ENCODE measurements at regions not wholly inside any gene's neighbourhood (a gene's known extent, or its start where the extent isn't known, plus 50 kb on each side); places are given as distances from the start of the nearest gene placed in this dataset.

DNA sequence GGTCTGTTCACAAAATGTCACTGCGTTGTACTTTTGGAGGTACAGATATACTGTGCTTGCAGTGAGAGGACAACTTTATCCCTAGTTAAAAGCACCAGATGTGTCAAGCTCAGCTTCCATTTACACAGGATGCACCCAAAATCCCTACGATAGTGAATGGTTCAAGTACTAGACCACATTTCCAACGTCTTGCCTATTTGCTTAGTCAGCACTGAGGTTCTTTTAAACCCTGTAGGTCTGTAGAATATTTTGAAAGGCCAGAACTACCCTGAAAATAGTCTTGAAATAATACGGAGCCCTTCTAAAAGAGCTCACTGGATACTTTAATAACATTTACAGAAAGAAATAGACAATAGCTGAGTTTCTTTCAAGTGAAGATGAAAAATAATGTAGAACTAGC is 466.1 kb downstream of the FUT8 start:
- DNase-seq: no peak

DNA sequence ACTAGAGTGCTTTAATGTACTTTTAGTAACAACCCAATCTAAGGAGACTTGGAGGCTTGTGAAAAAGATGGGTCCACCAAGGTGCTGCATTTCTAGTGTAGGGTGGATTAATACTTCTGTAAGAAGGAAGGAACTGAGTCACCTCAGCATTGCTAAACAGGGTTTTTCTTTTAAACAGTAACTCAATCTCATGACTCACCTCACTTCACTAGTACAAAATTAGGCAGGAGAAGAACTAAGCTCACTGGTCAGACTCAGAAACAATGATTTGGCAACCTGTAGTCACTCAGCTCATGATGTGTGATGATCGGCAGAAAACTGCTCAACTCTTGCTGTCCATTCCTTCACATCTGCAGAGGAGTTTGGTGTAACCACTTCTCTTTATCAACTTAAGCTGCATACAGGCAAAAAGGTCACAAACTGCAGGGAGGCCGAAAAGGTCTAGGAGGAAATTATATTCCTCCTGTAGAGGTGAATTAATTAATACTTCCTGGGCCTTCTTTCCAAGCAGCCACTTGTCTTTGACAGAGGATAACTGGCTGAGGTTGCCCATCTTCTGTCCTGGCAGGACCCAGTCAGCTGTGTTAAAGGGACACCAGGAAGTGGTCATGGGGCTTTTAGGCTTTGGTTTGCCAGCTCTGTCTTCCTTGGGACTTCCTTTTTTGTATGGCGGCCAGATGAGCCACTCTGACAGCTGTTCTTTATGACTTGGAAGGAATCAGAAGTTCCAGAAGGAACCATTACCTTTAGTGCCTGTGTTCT is 466.9 kb downstream of the FUT8 start:
- DNase-seq: no peak

DNA sequence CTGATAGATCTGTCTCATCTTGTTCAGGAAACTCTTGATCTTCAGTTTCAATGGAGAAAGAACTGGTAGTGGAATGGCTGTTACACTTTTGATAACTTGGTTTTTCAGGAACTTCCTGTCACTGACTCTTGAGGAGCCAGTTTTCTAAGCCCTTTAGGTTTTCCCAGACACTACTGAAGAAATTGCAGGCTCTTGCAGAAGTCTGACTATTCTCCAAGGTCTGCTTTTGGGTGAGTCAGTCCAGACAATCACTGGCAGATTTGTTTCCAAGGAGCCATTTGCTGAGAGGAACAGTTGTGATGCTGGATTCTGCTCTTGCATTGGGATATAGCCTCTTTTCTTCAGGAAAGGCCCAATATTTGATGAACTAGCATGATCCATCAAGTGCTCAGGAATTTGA is 468.0 kb downstream of the FUT8 start:
- no peak for DNase-seq

DNA sequence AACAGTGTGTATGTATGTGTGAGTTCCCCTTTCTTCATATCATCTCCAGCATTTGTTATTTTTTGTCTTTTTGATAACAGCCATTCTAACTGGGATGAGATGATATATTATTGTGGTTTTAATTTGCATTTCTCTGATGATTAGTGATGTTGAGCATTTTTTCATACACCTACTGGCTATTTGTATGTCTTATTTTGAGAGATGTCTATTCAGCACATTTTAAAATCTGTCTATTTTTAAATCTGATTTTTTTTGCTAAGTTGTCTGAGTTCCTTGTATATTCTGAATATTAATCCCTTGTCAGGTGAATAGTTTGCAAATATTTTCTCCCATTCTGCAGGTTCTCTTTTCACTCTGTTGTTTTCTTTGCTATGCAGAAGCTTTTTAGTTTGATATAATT is 469.1 kb downstream of the FUT8 start:
- no peak for DNase-seq

- DNase-seq: no peak
Observed at GRCh38 chr14:65888677-65889076, 476.1 kb downstream of the FUT8 start.

DNA sequence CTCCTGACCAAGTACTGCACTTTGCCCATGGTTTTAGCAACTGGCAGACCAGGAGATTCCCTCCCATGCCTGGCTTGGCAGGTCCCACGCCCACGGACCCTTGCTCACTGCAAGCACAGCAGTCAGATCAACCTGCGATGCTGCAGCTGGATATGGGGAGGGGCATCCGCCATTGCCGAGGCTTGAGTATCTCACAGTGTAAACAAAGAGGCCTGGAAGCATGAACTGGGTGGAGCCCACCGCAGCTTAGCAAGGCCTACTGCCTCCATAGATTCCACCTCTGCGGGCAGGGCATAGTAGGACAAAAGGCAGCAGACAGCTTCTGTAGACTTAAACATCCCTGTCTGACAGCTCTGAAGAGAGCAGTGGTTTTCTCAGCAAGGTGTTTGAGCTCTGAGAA is 479.8 kb downstream of the FUT8 start:
- DNase-seq: no peak

DNA sequence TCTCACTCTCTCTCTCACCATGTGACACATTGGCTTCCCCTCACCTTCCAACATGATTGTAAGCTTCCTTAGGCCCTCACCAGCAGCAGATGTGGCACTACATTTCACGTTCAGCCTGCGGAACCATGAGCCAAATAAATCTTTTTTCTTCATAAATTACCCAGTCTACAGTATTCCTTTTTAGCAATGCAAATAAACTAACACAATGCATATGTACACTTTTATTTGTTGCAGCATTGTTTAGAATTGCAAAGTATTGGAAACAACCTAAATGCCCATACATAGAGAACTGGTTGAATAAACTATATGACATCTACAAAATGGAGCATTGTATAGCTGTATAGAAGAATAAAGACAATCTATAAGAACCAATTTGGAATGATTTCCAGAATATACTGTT is 487.6 kb downstream of the FUT8 start:
- no peak for DNase-seq

DNA sequence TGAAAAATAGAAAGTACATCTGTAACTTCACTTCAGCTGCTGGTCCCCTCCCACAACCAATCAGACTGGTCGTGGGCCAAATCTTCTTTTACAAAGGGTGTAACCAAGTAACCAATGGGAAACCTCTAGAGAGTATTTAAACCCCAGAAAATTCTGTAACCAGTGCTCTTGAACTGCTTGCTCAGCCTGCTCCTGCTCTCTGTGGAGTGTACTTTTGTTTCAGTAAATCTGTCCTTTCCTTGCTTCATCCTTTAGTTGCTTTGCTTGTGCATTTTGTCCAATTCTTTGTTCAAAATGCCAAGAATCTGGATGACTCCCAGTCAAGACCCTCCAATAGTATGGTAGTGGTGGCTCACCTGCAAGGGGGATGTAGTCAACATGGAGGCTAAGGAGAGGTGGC is 489.1 kb downstream of the FUT8 start:
- DNase-seq: no peak

DNA sequence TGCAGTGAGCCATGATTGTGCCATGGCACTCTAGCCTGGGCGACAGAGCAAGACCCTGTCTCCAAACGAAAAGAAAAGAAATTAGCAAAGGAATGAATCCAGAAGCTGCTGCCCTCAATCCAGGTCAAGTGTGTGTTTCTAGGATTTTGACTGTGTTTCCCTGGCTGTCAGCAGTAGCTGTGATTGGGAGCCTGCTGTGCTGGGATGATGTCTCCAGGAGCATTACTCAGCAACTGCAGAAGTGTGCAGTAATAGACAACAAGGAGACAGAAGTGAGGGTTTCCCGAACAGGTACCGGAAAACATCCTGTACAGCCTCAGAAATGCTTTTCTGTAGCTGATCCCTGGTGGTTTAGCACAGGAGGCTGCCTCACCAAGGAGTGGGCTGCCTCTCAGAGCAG is 492.5 kb downstream of the FUT8 start:
- DNase-seq: no peak

DNA sequence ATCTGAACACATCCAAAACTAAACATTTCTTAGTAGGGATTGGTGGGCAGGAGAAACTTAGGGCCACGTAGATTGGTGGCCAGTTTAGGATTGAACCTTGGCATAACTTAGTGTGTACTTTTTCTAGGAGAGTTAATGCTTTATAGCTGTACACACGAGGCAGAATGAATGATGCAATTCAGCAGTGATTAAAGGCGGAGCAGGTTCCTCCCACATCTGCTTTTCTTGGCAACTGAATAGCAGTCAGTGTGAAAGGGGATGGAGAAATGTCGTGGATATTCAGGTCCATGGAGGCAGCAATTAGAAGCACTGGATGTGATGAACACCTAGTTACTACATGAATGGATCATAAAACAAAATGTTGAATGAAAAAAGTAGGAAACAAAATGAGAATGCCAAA is 493.8 kb downstream of the FUT8 start:
- no peak for DNase-seq

- no peak for DNase-seq
Observed at GRCh38 chr14:65906948-65907347, 494.4 kb downstream of the FUT8 start.

DNA sequence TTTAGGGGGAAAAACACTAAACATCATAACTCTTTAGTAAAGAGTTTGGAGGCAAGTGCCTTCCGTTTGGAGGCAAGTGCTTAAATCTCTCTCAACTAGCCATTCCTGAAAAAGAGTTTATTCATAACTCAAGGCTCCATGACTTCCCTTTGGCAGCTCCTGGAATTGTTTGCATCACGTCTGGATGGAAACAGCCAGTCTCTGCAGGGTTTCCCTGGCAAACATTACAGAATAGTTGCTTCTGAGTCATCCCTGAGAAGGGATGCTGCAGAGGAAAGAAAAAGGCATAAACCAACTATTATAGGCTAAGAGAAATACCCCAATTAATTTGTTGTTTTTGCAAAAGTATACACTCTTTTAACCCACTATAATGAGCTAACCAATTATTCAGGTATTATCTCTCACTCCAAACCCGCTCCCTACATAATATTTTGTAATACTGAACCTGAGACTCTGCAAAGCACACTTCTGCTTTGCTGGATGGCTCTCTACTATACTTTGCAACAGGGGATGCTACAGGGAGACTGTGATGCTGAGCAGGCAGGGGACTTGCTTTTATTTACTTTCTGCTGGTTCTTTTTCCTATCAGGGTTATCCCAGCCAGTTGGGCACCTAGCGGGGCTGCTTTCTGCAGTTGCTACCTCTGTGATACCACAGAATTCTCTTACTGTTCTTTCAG is 497.7 kb downstream of the FUT8 start:
- DNase-seq: no peak

- no peak for DNase-seq
Observed at GRCh38 chr14:65915125-65915524, 502.6 kb downstream of the FUT8 start.

DNA sequence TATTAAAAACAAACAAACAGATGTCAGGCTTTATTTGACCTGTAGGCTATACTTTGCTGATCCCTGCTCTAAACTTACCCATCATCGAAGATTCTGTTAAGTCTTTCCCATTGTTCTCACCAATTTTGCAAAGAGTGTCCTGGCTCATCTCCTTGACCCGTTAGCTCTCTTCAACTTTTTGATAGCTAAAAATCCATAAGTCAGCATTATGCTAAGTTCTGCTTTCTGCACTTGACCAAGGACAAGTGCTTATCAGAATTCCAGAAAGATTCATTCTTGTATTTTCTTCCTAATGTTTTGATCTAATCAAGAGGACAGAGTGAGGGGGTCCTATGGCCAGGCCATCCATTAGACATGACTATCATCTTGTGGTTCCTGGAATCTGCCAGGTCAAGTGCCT is 503.5 kb downstream of the FUT8 start:
- no peak for DNase-seq

DNA sequence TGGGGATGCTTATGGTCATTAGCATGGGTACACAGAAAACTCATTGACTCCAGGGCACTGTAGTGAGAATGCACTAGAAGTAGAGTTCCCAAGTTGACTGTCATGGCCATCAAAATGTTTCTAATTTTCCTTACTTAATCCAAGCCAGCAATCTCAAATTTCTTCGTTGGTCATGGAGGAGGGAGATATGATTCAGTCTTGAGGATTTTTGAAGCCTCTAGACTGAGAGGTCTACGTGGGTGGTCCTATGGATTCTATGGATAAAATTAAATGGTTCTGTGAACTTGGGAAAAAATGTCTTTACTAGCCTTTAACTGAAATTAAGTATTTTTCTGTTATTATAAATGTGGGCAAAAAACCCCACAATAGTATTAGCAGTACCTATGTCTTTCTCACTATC is 508.5 kb downstream of the FUT8 start:
- no peak for DNase-seq

- DNase-seq: no peak
Observed at GRCh38 chr14:65922142-65922541, 509.6 kb downstream of the FUT8 start.

GRCh38 chr14:65926504-65926903 is 514.0 kb downstream of the FUT8 start:
- no peak for DNase-seq

DNA sequence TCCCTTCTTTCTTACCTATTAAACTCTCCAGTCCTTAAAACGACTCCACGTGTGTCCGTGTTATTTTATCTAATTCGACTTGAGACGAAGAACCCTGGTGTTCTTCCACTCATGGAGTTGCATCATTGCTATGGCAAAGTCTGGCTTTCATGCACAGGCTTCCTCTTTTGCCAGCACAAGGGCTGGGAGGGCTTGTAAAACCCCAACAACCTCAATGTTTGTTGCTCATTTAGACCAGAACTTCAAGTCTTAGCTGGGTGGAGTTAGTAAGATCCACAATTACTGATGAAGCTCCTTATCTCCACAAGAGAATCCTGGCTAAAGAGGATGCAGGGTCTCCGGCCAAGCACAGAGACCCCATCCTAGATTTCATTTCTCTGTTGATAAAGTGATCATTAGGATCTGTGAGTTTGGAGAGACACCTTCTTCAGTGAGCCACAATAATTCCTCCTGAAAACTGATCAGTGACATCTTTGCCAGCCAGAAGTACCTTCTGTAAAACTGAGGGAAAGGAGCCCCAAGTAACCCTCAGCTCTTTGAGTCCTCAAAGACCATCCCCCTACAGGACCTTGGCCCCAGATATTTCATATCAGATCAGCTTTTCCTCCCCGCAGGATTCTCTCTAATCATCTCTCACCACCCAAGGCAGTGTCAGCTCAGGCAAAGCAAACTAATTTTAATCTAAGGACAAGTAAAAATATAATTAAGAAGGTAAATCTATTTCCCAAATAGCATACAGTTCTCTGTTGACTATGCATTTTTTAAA is 514.6 kb downstream of the FUT8 start:
- peak in 1 of 2 donors; percentile 17 for DNase-seq

GRCh38 chr14:65927931-65928356 is 515.4 kb downstream of the FUT8 start:
- DNase-seq: peak; percentile 78 to 79

- DNase-seq: peak in 1 of 2 donors; percentile 12
Observed at GRCh38 chr14:65928995-65929394, 516.5 kb downstream of the FUT8 start.

GRCh38 chr14:65933400-65934069 is 521.0 kb downstream of the FUT8 start:
- no peak for DNase-seq

- no peak for DNase-seq
Observed at GRCh38 chr14:65934070-65934435, 521.5 kb downstream of the FUT8 start.

DNA sequence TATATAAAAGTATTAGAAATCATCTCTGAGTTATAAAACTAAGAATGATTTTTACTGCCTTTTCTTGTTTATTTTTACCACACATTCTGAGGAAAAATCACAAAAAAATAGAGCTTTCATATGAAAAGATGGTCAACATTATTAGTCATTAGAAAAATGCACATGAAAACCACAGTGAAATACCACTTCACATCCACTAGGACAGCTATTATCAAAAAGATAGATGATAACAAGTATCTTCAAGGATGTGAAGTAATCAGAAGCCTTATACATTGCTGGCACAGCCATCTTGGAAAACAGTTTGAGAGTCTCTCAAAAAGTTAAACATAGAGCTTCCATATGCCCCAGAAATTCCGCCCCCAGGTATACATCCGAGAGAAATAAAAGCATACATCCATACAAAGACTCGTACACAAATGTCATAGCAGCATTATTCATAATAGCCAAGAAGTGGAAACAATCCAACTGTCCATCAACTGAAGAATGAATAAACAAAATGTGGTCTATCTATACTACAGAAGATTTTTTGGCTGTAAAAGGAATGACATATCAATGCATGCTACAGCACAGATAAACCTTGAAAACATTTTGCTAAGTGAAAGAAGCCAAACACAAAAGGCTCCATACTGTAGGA is 523.9 kb downstream of the FUT8 start:
- DNase-seq: no peak
